ENCODE measurements at regions not wholly inside any gene's neighbourhood (a gene's known extent, or its start where the extent isn't known, plus 50 kb on each side); places are given as distances from the start of the nearest gene placed in this dataset.

DNA sequence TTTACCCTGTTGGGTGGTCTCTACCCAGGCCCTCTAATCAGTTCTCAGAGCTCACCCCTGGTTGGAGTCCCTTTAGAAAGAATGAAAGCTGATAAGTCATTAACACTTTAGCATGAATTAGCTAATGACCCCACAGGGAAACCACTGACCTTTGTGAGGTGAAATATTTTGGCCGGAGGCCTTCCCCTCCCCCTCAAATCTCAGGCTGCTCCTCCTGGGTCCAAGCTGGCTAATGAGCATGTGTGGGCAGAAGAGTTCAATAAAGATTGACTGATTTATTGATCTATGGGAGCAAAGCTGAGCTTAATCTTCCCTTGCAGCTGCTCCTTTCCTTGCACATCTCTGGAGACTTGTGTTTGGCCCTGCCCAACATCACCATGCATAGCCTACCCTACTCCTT lies 78.8 kb upstream of the CCDC85A start:
- DNase-seq = no peak

DNA sequence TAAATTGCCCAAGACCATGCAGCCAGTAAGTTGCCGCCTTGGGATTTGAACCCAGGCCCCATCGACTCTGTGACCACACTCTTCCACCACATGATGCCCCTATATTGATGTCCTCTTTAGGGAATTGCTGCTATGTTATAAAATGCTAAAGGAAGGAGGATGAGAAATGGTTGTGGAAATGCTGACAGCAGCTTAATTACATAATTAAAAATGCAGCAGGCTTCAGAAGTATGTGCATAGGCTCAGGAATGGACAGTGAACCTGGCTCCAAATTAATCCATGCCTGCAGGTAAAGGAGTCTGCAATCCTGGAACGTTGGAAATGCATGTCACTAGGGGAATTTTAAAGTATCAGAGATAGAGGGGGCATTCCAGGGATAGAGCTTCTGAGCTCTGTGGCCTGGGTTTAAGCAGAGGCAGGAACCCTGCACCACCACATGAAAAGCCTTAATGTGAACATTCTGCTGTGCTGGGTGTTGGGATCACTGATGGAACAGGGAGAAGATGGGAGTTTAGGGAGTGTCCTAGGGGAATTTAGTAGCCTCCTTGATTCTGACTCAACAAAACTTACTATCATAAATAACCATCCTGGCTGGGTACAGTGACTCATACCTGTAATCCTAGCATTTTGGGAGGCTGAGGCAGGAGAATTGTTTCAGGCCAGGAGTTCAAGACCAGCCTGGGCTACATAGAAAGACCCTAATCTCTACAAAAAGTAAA lies 76.1 kb upstream of the CCDC85A start:
- DNase-seq = no peak

DNA sequence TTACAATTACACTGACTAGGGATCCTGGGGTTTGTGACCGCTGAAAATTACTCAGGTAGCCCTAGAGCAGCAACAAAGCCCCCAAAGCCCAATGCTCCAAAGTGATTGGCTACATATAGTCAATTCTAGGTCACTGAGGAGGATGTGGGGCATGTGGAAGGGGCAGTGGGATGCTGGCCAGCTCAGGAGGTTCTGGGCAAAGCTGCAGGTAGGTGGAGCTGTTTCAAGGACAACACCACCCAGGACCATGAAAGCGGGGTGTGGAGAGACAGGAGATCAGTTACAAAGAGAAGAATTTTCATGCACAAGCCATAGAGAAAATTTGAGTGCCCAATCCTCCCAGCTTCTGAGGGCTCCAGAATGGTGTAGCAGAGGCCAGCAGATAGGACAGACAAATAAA lies 75.0 kb upstream of the CCDC85A start:
- no peak for DNase-seq

DNA sequence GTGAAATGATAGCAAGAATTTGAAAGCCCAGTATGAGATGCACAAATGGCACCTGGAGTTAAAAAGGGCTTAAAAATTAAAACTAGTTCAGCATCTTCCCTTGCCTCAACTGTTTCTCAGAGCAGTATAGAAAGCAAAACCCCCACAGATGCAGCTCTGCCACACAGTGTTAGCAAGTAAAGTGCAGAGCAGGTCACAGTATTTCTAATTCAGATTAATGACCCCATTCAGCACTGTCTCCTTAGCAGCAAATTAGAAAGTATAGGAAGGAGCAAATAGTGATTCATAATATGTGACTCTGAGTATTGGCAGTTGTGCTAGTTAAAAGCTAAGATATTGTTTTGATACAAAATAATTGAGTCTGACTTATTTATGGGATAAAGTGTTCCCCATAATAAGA lies 73.8 kb upstream of the CCDC85A start:
- no peak for DNase-seq

DNA sequence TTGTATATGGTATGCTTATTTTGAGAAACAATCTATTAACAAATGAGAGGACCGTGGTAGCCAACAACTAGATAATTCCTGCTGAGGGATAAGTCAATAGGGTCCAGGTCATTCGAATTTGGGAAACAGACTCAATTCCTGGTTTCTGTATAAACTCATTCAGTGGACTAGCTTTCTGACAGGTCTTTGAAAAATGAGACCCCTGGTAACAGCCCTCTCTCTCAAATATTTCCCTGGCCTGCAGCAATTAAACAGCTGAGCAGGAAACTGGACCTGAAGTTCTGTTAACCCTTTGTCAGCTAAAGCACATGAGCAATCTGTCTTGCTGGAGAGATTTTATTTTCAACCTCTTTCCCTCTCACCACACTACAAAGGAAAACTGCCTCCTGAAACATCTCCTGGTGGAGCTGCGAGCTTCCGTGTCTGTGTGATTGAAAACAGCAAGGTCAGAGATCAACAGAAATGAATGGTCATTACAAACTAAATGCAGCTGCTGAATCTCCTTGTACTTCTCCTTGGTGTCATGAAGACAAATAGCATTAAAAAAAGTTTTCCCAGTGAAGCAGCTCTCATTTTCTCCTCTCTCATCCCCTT lies 70.3 kb upstream of the CCDC85A start:
- DNase-seq = no peak

DNA sequence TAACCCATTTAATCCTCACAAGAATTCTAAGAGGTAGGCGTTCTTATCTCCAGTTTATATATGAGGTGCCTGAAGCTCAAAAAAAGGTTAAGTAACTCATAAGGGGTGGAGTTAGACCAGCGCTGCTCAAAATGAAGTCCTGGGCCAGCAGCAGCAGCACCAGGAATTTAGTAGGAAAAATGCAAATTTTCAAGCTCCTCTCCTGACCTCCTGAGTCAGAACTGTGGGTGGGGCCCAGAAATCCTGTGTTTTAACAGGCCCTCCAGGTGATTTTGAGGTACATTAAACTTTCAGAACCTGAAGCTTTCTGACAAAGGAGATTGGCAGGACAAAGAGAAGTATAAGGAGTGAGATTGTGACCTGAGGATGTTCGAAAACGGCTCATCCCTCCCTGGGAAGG lies 66.0 kb upstream of the CCDC85A start:
- DNase-seq = no peak

DNA sequence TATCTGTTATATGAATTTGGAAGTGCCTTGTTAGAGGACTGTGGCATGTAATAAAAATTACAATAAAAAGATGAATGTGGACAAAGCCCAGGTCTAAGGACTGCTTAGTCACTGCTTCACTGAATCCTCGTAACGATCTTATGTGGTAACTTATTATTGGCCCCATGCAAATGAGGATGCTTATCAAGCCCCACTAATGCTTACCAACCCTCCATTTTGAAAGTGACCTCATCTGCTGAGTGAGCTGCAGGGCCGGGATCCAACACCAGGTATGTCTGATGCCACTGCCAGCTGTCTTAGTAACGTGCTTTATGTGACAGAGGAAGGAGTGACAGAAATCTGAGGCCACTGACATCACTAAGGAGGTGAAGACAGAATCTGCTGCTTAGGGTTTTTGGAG lies 65.3 kb upstream of the CCDC85A start:
- DNase-seq = no peak

DNA sequence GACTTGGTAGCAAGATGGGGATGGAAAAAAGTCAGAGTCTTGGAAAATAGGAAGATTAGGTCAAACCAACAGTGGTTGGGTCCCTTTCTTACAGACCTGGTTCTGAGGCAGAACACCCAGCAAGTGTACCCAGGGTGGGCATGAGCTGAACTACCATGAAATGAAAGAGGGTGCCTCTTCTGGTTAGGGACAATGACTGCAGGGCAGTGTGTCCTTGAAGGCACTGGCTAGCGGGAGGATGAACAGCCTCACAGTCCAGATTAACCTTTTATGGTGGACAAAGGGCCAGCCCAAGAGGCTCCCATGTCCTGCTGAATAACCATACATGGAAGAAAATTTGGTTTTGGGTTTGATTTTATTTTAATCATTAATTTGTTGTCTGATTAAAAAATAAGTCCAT lies 61.8 kb upstream of the CCDC85A start:
- no peak for DNase-seq

DNA sequence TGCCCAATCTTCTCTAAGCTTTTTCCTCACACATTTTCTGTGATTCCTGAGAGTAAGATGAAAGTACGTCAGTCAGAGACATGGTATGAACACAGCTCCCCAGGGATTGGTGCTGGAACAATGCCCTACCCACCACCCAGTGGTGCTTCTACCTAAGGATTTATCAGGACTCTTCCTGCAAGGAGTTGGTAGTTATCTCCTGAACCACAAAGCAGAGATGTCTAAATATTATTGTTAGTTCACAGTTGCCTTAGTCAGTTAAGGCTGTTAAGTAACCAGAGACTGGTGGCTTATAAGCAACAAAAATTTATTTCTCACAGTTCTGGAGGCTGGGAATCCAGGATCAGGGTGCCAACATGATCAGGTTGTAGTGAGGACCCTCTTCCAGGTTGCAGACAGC lies 60.3 kb upstream of the CCDC85A start:
- DNase-seq = no peak

DNA sequence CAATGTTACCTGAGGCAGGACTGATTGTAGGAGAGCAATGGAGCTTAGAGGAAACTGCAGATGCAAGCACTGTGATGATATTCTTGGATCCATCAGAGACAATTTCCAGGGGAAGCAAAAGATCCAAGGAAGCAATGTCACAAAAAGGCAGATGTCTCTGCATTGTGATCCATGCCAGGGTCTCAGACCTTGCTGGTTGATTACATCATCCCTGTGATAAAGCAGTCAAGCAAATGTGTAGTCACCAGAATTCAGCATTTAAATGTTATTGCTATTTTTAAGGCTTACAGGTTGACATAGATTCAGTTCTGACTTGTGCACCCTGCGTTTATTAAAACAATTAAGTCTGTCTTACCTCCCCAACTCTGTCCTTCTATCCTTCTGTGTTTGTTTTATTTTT lies 56.8 kb upstream of the CCDC85A start:
- DNase-seq = no peak

DNA sequence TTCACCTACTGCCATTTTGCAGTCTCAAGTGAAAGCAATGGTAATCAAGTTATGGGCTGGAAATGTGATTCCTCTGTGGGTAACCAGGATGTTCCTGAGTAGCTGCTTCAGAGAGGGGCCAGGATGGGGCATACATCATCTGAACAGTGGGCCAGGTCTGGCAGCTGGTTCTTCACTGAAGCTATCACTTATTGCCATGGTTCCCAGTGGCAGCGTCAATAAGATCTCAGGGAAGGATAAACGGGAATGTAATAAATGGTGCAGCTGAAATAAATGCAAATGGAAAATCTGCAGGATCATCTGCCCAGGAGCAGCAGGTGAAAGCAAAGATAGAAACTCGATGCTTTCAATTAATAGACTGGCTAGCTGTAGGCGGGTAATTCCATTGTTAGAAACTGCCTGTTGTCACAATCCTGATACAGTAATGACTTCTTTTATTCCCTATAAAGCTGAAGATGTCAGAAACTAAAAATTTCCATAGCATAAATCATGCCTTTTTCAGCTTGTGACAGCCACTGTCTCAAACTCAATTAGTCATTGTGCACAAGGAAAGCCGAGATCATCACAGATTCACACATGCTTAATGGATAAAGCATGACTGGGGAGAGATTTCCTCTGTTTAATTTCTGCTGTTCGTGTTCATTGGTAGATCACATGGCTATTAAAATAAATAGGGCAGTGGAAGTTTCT lies 56.2 kb upstream of the CCDC85A start:
- DNase-seq = peak; percentile 64

DNA sequence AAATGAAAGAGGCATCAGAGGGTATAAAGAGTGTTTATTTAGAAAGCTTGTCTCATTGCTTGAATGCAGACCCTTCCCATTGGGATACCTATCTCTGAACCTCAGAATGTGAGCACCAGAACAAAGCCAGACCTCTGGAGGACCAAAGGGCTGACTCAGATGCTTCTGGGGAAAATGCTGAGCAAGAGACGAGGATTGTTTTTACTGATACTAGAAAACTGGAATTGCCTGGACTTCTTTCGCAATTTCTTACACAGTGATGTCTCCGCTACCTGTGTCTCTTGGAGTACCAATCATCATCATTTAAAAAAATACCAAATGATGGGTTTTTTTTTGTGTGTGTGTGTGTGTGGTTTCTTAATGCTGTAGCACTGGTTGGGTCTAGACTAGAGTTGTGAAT lies 55.6 kb upstream of the CCDC85A start:
- no peak for DNase-seq

DNA sequence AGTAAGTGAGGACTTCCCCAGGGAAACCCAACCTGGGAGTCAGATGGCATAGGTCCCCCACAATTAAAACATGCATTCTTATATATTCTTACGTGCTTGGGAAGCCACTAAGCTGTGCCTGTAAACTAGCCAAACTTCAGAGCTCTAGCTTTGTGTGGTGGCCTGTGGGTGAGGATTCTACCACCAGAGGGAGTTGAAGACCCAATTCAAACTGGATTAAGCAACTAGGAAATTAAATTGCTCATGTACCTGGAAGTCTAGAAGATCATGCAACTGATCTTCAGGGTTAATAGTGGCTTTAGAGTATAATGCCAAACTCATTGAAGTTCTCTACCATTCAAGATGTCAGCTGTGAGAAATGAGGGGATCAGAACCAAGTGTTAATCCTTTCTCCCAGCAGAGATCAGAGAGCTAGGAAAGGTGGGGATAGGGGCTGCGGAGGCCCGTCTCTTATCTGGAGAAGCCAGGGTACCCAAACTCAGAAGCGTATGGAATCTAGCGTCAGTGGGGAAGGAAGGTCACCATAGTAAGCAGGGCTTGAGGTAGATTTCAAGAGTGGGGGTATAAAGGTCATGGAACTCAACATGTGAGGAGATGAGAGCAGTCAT lies 53.2 kb upstream of the CCDC85A start:
- DNase-seq = peak; percentile 47

DNA sequence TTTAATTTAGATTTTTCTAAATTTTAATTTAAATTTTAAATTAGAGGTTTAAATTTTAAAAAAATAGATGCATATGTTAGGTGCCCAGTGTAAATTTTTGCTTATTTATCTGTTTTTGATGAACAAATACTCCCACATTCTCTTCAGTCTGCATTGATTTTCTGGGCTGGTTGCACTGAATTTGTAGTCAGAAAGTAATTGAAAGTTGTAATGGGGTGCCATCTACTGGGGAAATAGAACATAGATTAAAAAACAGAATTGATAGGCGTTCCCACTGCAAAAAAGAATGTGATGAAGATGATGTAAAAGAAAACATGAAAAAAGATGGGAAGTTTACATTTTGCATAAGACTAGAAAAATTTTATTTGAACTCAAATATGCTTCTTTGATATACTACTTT lies 51.7 kb upstream of the CCDC85A start:
- DNase-seq = peak; percentile 46

DNA sequence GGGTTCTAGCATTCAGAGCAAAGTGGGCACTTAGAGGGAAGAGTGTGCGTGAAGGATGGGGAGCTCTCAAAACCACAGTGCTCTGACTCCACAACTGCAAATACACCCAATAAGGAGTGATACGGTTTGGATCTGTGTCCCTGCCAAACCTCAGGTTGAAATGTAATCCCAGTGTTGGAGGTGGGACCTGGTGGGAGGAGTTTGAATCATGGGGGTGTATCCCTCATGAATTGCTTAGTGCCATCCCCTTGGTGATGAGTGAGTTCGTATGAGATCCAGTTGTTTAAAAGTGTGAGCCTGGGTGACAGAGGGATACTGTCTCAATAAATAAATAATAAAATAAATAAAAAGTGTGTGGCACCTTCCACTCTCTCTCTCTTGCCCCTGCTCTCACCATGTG lies 50.3 kb upstream of the CCDC85A start:
- DNase-seq = no peak

DNA sequence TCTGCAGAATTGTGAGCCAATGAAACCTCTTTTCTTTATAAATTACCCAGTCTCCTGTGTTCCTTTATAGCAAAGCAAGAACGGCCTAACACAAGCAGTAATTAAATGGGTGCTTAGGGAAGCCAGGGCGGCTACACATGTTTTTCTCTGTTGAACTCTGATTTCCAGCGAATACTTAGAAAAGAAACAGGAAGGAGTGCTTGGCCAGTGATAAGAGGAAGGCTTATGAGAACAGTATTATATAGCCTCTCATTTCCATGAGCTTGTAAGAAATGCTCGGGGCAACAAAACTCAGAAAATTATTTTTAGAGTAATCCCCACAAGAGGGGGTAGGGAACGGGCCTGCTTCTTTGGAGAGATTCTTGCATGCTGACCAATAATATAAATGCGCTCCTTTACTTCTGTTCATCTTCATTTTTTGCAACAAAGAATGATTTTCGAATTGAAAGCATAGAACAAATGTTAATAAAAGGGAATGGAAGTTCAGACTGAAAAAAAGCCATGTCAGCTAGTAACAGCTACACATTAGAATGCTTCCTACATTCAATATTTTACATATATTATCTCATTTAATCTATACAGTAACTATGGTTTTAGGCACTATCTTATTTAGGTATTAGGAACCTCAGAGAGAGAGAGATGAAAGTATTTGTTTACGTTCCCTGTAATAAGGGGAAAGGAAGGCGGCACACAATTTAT lies 49.7 kb upstream of the CCDC85A start:
- no peak for DNase-seq
